Cardiac fibroblast (primary cell): ENCODE measurements at regions not wholly inside any gene's neighbourhood (a gene's known extent, or its start where the extent isn't known, plus 50 kb on each side); places are given as distances from the start of the nearest gene placed in this dataset.
"Not testable (repeated sequence)": the region's sequence is repeated elsewhere in the genome, so short reads cannot be mapped to it uniquely, and the experiment has no call there.

Source experiments
- DNase-seq, 2 donors: peaks; one replicate each; pipeline versions ENCODE4 v3.0.0 to v3.0.0-alpha.2; 2010; ENCODE audit warnings: low read depth in 2 of 2
- H3K4me3 ChIP-seq, 2 donors: replicated peaks in 1 of 2; 1 replicate in 1 of 2; 2 replicates in 1 of 2; pipeline ENCODE4 v1.5.1; 2011; ENCODE audit warnings: low read depth in 2 of 2, low read length in 2 of 2, mild to moderate bottlenecking in 2 of 2, moderate library complexity in 1 of 2
- TF ChIP-seq, protein P1 (sequence below): IDR thresholded peaks from one replicate; pipeline ENCODE4 v1.5.1; 2011; ENCODE audit warnings: low read depth, mild to moderate bottlenecking, low read length, inconsistent platforms

DNA sequence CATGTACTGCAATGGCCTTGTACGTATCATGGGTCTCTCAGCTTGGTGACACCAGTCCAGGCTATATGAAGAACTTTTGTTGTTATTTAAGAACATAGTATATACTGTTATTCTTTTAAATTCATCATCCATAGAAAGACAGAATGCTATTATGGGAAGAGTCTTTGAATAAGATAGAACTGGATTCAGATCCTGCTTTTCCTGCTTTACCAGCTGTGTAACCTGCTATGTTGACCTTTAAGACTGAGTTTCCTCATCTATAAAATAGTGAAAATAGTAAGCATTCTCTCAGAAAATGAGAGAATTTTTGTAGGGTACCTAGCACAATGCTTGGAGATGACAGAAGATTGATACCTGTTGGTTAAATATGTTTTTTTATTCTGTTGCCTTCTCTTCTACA, 204.1 kb upstream of the TBL1XR1 start:
- H3K4me3 ChIP-seq: no peak overlapping the region
- TF ChIP-seq, protein P1, sequence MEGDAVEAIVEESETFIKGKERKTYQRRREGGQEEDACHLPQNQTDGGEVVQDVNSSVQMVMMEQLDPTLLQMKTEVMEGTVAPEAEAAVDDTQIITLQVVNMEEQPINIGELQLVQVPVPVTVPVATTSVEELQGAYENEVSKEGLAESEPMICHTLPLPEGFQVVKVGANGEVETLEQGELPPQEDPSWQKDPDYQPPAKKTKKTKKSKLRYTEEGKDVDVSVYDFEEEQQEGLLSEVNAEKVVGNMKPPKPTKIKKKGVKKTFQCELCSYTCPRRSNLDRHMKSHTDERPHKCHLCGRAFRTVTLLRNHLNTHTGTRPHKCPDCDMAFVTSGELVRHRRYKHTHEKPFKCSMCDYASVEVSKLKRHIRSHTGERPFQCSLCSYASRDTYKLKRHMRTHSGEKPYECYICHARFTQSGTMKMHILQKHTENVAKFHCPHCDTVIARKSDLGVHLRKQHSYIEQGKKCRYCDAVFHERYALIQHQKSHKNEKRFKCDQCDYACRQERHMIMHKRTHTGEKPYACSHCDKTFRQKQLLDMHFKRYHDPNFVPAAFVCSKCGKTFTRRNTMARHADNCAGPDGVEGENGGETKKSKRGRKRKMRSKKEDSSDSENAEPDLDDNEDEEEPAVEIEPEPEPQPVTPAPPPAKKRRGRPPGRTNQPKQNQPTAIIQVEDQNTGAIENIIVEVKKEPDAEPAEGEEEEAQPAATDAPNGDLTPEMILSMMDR: no peak
- no peak for DNase-seq

DNA sequence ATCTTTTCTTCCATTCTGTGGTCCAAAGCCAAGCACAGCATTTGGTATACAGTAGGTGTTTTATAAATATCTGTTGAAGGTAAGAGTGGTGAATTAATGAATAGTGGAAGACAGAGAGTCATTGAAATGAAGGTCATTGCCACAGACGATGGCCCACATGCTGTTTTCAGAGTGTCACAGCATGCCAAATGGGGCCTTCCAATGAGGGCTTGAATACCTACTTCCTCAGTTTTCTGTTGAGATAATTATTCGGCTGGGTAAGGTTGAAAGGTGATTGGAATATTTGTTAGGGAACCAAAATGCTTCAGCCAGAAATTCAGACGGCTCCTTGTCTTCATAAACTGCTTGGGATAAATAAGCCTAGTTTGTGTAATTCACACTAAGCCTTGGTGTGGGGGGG, 205.3 kb upstream of the TBL1XR1 start:
- TF ChIP-seq, protein P1: no peak
- DNase-seq: no peak
- H3K4me3 ChIP-seq: no peak overlapping the region

DNA sequence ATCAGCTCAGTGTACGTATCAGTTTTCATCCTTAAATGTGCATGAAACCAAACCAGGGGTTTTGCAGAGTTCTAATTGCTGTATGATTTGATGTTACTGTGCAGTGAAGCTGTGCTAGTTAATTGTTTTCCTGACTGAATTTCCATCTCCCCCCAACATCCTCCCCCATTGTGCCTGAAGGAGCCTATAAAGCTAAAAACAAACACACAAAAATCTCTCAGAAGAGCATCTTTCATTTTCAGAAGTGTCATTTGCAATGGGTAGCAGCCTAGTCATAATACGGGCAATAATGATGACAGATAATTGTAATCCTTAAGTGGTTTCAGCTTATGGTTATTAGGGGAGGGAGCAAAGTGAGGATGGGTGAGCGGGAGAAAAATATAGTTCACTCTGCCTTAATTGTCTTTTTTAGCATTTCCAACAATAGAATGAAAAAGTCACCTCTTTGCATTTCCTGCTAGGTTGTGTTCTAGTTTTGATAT, 207.9 kb upstream of the TBL1XR1 start:
- no peak overlapping the region for H3K4me3 ChIP-seq
- TF ChIP-seq, protein P1: no peak
- DNase-seq: no peak

DNA sequence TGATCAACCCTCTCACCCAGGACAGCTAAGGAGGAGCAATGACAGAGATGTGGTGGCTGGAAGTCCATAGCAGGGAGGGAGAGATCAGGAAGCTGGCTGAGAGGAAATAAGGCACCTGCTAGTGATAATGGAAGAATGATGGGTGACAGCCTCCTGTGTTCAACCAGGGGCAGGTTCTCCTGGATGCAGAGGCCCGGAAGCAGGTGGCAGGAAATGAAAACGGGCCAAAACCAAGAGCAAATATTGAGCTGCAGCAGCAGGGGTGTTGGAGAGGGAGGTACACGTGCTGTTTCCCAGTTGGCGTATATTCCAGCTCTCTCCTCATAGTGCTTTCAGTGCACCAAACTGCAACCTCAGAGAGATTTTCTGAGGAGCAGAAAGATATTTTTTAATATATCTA, 213.4 kb upstream of the TBL1XR1 start:
- DNase-seq: no peak
- H3K4me3 ChIP-seq: no peak overlapping the region
- TF ChIP-seq, protein P1: no peak

GRCh38 chr3:177411201-177411600, 213.9 kb upstream of the TBL1XR1 start:
- TF ChIP-seq, protein P1: no peak
- no peak overlapping the region for H3K4me3 ChIP-seq
- DNase-seq: no peak

GRCh38 chr3:177412677-177413170, 215.4 kb upstream of the TBL1XR1 start:
- not testable (repeated sequence) for H3K4me3 ChIP-seq, DNase-seq

DNA sequence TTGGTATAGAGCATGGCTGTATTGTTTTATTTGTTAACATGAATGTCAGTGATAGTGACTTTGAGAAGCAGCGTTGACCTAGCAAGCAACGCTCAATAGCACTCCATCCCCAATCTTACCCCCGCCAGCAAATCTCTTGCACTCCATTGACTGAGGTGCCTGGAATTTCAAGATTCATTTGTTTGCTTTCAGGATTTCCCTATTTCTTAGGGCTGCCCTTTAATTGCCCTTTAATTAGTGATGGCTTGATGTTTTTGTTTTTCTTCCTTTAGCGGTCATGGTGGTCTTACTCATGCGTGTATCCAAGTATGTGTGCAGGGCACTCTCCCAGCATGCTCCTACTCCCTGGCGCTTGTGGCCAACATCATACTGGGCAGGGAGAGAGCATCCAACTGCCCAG, 216.8 kb upstream of the TBL1XR1 start:
- TF ChIP-seq, protein P1: no peak
- DNase-seq: no peak
- no peak overlapping the region for H3K4me3 ChIP-seq
